ENCODE measurements at regions not wholly inside any gene's neighbourhood (a gene's known extent, or its start where the extent isn't known, plus 50 kb on each side); places are given as distances from the start of the nearest gene placed in this dataset.
A peak's percentile ranks its signal among the peaks of the same experiment; 100 is the strongest.

DNA sequence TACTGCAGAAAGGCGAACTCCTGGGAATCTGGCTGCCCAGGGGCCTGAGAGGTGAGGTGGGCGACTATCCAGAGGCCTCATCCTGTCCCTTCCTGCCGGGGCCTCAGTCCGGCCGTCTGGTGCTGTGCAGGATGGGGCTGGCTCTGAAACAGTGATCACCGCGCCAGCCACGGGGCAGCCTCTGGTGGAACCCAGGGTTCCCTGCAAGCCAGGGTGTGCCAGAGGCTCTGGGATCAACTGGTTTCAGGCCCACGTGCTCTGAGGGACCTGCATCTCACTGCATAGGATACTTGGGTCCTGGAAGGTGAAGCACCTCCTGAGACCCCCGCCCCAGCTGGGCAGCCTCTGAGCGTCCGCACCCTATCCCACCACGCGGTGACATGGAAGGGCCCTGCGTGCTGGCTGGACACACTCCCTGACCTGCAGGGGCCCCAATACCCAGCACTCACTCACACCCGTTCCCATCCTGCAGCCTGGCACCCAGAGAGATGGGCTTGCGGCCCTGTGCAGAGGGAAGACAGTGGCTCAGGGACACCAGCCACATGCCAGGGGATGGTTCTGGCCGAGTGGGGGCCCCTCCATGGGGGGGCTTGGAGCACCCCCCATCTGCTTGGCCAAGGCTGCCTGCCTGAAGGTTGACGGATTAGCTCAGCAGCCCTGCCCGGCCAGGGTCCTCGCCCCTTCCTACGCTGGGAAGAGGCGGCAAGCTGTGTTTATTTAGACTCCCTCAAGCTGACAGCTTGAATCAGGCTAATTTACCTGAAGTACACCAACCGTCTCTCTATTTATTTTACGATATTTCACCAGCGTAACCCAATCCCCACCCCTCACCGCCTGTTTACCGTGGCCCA is 64.3 kb upstream of the TTC34 start:
- DNase-seq (ENCODE audit: low spot score) = no peak

DNA sequence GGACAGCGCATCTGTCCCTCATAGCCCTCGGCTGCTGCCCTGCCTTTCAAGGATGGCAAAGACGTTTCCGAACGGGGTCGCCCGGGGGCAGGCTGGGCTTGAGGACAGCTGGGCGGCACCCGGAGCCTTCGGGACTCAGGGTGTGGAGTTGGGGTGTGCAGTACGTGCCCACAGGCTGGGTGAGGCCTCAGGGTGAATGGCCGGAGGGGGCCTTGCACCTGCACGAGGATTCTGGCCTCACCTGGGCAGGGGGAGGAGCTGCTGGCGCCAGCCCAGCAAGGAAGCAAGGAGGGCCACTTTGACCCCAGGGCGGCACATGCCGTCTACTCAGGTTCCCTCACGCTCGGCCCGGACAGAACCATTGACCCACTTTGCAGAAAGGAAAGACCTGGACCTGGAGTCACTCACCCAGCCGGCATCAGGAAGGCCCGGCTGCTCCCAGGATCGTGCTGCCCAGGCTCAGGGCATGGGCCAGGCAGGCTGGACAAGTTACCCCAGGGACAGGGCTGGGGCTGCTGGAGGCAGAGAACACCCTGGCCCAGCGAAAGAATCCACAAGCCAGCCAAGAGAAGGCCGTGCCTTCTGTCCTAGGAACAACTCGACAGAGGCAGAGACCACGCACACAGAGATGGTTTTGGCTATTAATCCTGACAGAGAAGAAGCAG is 65.1 kb upstream of the TTC34 start:
- DNase-seq (ENCODE audit: low spot score) = no peak

DNA sequence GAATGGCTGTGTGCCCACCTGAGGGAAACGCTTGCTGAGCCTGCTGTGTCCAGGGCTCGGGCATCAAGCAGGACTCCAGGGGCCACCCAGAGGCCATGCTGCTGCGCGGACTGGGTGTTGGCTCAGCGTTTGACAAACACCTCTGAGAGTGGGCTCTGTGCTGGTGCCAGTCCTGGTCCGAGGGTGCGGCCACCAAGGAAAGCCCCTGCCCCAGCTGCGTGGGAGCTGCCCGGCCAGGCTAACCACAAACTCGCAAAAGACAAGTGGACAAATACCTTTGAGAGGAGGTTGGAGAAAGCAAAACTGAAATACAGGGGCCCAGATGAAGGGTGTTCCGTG is 65.6 kb upstream of the TTC34 start:
- no peak for DNase-seq (ENCODE audit: low spot score)

DNA sequence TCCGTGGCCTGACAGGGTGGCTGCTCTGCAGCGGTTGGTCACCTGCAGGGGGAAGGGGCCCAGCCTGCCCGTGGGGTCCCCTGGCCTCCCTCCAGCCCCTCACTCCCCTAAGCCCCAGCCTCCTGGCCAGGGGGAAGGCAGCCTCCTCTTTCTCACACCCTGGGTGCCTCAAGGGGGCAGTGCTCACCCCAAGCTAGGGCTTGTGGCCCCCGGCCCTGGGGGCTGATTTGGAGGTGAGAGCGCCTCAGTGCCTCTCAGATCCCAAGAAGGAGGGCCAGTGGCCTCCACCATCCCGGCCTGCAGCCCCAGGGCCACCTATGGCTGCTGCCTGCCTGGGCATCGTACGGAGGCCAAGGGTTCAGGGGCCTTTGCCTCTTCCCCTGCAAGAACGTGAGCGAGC is 66.4 kb upstream of the TTC34 start:
- no peak for DNase-seq (ENCODE audit: low spot score)

DNA sequence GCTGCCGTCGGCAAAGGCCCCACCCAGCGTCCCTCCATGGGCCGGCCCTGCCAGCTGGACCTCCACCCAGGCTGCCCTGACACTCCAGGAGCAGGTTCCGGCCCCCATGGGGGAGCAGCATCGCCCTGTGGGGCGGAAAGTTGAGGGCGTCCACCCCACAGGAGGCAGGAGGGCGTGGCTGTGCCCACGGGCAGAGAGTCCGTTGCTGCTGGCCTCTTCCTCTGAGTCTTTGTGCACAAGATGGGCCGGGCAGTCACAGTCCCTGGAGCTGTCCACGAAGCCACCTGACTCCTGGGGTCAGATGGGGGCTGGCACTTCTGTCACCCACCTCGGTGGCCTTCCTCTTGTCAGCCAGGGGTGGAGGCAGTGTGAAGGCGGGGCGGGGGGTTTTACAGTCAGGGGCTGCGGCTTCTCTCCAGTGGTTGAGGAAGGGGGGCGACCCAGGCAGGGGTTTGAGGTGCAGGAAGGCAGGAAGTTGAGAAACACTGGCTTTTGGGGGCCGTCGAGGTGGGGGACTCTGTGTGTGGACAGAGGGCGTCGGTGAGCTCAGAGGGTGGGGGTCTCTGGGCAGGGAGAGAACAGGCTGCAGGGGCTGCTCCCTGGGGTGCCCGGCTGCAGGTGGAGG is 67.2 kb upstream of the TTC34 start:
- DNase-seq (ENCODE audit: low spot score) = no peak

DNA sequence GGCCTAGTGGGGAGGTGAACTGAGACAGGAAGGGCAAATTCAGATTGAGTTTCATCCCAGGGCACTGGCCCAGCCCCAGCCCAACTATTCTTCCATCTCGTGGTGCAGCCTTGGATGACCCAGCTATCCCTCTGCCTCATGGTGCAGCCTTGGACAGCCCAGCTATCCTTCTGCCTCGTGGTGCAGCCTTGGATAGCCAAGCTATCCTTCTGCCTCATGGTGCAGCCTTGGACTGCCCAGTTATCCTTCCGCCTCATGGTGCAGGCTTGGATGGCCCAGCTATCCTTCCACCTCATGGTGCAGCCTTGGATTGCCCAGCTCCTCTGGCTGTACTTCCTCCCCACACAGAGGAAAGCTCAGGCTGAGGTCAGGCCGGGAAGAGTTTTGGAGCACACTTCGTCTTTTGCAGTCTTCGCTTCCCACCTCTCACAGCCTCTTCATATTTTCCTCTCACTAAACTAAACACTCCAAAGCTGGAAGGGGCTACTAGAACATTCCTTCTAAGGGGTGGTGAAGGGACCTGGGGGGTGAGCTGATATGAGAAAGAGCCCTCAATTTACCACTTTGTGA is 69.8 kb upstream of the TTC34 start:
- no peak for DNase-seq (ENCODE audit: low spot score)

DNA sequence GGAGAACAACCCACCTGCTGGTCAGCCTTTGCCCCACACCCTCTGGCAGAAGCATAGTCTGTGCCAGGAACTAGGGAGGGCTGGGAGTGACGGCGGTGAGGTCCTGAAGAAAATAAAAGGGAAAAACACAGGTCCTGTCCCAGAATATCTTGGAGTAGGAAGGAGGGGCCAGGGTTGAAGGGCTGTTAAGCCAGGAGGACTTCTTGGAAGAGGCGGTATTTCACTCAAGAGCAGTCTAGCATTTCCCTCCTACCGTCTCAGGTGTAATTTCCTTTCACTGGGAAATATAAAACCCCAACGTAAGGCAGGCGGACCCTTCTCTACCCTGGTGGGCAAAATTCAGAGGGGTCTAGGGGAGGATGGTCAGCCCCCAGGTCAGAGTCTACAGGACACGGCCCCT is 72.7 kb upstream of the TTC34 start:
- DNase-seq (ENCODE audit: low spot score) = no peak

DNA sequence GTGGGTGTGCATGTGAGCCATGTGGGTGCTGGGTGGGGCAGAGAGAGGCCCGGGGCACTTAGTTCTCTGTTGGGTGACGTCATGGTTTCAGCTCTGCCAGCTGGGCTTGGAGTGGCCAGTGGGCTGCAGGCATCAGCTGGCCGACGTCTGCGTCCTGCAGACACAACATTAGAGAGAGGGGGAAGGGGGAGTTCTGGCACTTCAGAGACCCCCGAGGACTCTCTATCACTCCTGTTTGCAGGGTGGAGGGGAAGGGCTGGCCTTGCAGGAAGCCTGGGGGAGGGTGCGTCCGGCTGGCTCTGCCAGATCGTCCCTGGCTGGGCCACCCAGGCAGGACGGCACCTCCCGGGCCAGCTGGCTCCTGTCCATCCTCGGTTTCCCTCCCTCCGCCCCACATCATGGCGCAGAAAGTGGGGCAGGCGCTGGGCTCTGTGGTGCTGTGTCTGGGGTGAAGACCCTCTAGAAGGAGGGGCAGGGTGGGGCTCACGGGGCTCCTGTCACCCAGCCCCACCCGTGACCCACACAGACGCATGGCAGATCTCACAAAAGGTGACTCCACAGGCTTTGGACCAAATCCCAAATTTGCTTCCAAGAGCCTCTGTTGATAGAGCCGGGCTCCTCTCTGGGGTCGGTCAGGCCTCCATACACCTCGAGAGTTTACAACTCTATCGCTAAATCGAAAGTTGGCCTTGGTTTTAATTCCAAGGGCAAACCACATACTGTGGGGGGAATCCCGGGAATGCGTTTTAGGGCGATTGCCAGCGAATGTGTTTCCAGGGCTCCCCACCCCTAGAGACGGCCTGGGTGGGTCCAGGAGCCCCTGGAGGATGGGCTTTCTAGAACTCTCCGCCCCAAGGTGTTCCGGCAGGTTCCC is 73.4 kb upstream of the TTC34 start:
- DNase-seq (ENCODE audit: low spot score) = no peak

DNA sequence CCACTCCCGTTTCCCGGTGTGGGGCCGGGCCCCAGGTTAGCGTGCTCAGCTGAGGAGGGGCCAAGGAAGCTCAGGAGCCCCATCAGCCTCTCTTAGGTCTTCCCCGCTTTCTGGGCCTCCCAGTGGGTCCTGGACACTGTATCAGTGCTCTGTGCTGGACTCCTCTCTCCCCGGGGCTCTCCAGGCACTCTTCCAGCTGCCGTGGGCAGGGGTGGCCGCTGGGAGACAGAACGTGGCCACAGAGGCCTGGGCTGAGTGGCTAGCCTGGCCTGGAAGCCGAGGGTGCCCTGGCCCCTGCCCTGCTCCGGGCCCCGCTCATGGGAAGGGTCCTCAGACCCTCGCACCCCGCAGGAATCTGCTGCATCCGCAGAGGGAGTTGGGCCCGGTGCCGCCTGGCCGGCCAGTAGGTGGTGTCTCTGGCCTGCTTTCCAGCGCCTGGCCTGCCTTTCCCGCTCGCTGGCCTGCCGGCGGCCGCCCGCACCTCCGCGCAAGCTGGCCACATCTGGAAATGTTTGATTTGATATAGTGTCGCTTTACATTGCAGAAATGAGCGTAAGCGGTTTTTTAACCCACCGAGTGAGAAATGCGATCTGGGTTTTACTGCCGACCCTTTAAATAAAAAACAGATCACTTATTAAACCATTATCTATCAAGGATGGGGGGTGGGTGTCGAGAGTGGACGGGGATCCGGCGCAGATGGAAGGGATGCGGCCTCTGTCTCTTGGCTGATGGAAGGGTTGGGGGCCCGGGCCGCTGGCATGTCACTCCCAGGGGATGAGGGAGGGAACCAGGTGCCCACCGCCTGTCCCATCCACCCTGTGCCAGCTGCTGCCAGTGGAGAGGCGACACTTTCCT is 74.4 kb upstream of the TTC34 start:
- DNase-seq (ENCODE audit: low spot score) = peak; percentile 4

DNA sequence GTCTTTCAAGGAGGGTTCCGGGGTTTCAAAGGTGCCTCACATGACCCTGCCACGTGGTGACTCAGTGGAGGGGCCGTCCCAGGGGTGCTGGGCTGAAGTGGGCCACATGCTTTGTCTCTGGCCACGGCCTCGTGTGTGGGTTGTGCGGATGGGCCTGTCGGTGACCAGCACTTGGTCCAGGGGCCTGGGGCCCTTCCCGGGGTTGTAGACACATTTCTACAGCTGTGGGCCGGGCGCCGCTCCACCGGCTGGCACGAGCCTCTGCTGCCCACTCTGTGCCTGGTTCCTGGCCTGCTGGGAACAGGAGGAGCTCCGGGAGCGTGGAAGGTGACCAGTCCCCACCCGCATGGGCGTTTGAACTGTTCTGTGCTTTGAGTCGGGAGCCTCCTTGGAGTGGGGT is 75.4 kb upstream of the TTC34 start:
- DNase-seq (ENCODE audit: low spot score) = no peak

DNA sequence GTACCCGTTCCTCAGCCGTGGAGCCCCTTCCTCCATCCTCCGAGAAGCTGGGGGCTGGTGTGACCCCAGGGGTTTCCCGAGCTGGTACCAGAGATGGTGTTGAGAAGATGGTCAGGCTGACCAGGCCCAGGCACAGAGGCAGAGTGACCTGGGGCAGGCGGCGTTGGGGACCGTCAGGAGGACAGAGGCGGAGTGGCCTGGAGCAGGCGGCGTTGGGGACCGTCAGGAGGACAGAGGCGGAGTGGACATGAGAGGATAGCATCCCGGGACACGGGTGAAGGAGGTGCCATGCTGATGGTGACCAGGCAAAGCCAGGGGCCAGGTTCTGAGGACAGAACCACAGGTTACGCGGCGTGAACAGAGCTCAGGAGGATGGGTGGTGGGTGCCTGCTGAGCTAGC is 75.9 kb upstream of the TTC34 start:
- DNase-seq (ENCODE audit: low spot score) = no peak

DNA sequence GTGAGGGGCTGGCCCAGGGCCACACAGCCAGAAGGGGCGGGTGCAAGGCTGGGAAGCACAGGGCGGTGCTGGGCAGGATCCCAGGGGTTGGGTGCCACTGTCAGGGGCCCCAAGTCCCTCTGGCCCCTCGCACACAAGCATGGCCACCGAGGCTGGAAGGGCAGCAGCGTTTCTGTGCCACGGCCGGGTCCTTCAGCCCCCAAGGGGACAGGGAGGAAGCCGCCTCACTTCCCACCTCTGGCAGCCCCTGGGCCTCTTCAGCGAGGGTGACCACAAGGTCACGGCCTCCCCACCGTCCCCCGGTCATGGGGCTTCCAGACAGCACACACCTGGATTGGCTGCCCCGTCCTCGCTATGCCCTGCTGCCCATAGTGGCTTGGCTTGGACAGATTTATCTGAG is 77.1 kb upstream of the TTC34 start:
- no peak for DNase-seq (ENCODE audit: low spot score)

DNA sequence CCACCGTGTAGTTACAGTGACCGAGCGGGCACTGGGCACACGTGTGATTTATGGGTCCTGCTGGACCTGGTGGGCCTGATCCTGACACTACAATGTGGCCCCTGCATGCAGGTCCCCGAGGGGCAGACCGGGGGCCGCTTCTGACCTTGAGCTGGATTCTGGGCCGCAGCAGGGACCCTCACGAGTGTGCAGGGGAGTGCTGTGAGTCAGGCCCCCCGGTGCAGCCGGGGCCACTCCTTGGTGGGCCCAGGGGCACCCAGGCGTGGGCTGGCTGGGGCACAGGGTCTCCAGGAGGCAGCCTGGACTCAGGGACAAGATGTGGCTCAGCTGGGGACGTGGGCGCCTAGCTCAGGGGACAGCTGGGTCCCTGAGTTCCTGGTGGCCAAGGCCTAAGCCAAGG is 77.5 kb upstream of the TTC34 start:
- no peak for DNase-seq (ENCODE audit: low spot score)

DNA sequence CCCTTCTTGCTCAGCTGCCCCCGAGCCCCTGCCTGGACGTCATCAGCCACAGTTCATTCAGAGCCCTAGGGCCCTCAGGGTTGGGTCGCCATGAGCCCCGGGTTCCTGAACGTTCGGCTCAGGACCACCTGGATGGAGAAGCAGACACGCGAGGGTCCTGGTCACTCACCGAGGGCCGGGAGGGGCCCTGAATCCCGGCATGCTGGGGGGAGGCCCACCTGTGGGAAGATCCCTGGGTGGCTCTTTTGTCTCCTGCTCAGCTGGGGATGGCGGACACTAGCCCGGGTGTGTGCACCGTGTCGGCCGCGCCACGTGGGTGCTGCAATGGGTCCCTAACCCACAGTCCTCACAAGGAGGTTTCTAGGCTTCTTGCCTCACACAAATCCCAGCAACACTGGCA is 78.1 kb upstream of the TTC34 start:
- no peak for DNase-seq (ENCODE audit: low spot score)

DNA sequence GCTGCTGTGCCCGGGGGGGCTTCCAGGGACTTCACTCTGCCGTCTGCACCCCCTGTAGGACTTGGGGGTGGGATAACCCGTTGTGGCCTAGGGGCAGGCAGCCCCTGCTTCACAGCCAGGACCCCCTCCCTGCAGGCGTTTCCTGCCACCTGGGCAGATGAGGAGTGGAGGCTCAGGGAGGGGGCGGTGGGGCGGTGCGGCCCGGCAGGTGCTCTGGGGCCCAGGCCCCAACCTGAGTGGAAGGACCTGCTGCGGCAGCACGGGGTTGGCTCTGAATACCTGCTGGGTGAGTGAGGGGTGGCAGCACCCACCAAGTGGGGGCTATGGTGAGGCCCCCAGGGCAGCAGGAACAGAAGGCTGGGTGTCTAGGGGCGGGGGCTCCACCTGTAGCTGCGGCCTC is 78.6 kb upstream of the TTC34 start:
- no peak for DNase-seq (ENCODE audit: low spot score)

DNA sequence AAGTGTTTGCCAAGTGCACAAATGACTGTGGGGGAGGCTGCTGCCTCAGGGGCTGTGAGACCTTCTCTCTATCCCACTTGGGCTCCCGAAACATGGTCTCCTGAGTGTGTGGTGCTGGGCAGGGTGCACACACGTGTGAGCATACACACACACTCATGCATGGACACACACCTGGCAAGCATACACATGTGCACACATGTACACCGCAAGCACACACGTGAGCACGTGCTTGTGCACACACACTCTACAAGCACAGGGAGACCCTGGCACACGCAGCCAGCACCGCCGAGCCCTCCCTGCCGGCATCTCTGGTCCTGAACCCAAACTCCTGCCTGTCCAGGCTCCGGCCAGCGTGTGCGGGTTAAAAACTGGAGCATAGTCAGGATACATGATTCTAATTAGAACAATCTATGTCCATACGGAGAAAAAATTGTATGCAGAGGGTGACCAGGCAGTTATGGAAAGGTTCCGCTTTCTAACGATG is 79.4 kb upstream of the TTC34 start:
- DNase-seq (ENCODE audit: low spot score) = no peak

DNA sequence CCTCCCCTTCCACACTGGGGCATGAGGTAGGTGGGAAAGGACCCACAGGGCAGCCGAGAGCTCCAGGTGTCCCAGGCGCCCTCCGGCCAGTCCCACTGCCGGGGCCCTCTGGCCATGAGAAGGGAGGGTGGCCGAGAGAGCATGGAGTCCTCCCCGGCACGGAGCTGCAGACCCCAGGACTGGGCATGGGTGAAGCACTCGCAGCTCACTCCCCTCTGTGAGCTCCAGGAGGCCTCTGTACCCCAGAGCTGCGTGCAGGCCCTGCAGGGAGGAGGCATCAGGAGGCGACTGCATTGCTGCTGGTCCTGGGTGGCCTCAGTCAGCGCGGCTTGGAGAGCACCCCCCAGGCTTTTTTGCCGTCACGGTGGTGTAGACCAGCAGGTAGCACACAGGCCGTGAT is 80.1 kb upstream of the TTC34 start:
- no peak for DNase-seq (ENCODE audit: low spot score)

DNA sequence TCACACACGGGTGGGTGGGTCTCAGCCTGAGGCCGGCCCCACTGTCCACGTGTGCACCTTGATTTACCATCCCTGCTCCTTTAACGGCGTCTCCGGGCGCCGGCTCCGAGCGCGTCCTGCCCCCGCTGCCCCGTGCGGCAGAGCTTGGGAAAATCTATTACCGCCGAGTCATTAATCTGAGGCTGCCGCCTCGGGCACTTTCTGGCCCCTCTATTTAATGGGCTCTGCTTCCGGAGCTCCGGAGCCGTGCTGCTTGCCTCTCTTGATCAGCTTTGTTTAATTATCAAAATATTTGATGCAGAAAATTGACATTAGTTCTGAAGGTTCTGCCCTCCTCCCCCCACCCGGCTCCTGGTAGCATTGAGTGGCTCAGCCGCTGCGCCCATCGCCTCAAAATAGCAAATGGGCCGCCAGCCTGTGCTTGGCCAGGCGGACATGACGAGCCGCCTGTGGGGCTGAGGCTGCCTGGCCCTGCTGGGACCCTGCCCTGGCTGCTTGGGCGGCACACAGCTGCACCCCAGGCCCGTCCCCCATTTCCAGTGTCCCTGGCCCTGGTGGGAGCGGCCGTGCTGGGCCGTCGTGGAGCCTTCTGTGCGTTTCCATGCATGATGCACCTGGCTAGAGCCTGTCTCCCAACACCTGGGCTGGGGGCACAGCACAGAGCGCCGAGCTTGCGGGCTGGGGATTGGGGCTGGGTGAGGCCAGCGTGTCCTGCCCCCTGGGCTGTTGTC is 81.6 kb upstream of the TTC34 start:
- DNase-seq (ENCODE audit: low spot score) = no peak

DNA sequence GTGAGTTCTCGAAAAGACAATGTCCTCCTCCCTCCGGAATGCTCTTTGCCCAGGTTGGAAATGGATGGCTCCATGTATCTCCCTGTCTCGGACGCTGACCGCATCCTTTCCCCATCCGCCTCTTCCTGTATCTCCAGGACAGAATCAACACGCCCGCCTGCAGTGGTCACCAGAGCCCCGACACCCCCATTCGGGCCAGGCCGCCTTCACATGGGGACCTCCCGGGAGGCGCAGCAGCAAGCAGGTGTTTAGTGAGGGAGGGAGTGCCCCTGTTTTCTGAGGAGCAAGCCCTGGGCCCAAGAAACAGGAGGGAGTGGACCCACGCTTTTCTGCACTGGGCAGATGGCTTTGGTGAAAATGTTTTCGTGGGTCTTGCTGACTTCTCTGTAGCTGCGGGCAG is 83.5 kb upstream of the TTC34 start:
- no peak for DNase-seq (ENCODE audit: low spot score)

DNA sequence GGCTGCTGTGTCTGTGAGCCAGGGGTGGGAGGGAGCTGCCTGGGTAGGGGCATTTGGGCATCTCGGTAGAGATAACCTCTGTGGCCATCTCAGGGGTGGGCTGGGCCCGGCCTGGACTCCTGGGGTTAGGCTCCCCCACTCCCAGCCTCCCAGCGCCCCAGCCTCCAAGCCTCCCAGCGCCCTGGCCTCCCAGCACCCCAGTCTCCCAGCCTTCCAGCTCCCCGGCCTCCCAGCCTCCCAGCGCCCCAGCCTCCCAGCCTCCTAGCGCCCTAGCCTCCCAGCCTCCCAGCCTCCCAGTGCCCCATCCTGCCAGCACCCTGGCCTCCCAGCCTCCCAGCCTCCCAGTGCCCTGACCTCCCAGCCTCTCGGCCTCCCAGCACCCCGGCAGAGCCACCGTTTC is 85.1 kb upstream of the TTC34 start:
- no peak for DNase-seq (ENCODE audit: low spot score)
